ENCODE measurements at regions not wholly inside any gene's neighbourhood (a gene's known extent, or its start where the extent isn't known, plus 50 kb on each side); places are given as distances from the start of the nearest gene placed in this dataset.

- DNase-seq: no peak
Observed at GRCh38 chr14:26932606-26933005, 334.8 kb upstream of the NOVA1 start.

GRCh38 chr14:26933431-26933830 is 335.6 kb upstream of the NOVA1 start:
- DNase-seq: no peak

GRCh38 chr14:26934151-26934550 is 336.3 kb upstream of the NOVA1 start:
- DNase-seq: no peak

- DNase-seq: no peak
Observed at GRCh38 chr14:26935733-26936132, 337.9 kb upstream of the NOVA1 start.

- no peak for DNase-seq
Observed at GRCh38 chr14:26938054-26938453, 340.2 kb upstream of the NOVA1 start.

- no peak for DNase-seq
Observed at GRCh38 chr14:26939755-26940154, 341.9 kb upstream of the NOVA1 start.

- DNase-seq: no peak
Observed at GRCh38 chr14:26941521-26941920, 343.7 kb upstream of the NOVA1 start.

- DNase-seq: no peak
Observed at GRCh38 chr14:26947265-26947664, 349.4 kb upstream of the NOVA1 start.

GRCh38 chr14:26959437-26959836 is 361.6 kb upstream of the NOVA1 start:
- DNase-seq: no peak

- DNase-seq: no peak
Observed at GRCh38 chr14:26959972-26960660, 362.3 kb upstream of the NOVA1 start.

GRCh38 chr14:26963711-26964110 is 365.9 kb upstream of the NOVA1 start:
- no peak for DNase-seq

GRCh38 chr14:26965490-26965889 is 367.7 kb upstream of the NOVA1 start:
- no peak for DNase-seq

- DNase-seq: no peak
Observed at GRCh38 chr14:26966908-26967307, 369.1 kb upstream of the NOVA1 start.

- DNase-seq: no peak
Observed at GRCh38 chr14:26974965-26975364, 377.1 kb upstream of the NOVA1 start.

GRCh38 chr14:26982071-26982470 is 384.2 kb upstream of the NOVA1 start:
- DNase-seq: no peak

- DNase-seq: peak; percentile 53
Observed at GRCh38 chr14:26984311-26985177, 386.7 kb upstream of the NOVA1 start.

GRCh38 chr14:26987744-26988363 is 390.0 kb upstream of the NOVA1 start:
- DNase-seq: no peak

- DNase-seq: no peak
Observed at GRCh38 chr14:26990946-26991345, 393.1 kb upstream of the NOVA1 start.

- DNase-seq: no peak
Observed at GRCh38 chr14:26992403-26993115, 394.7 kb upstream of the NOVA1 start.

- no peak for DNase-seq
Observed at GRCh38 chr14:26993556-26993955, 395.7 kb upstream of the NOVA1 start.

- DNase-seq: no peak
Observed at GRCh38 chr14:26995301-26995700, 397.5 kb upstream of the NOVA1 start.

GRCh38 chr14:26996246-26996645 is 398.4 kb upstream of the NOVA1 start:
- peak; percentile 70 for DNase-seq

GRCh38 chr14:27002179-27002578 is 404.3 kb upstream of the NOVA1 start:
- DNase-seq: no peak

All from right hindlimb (tissue), 1 donor.